Spleen (tissue), 11 donors: ENCODE measurements at regions not wholly inside any gene's neighbourhood (a gene's known extent, or its start where the extent isn't known, plus 50 kb on each side); places are given as distances from the start of the nearest gene placed in this dataset.
A peak's percentile ranks its signal among the peaks of the same experiment; 100 is the strongest.

ENCODE experiments used
- DNase-seq: peaks from one replicate; pipeline ENCODE4 v3.0.0-alpha.2; 2020
- H3K27ac ChIP-seq, 8 donors: fragments of 200-600 bp; sonication (generic) in 7 of 8; 1 replicate in 4 of 8; 2 replicates in 4 of 8; pipeline versions ENCODE4 v1.5.0 to v1.8.0; 2016 to 2021; ENCODE audit warnings: inconsistent platforms in 4 of 8, mild to moderate bottlenecking in 4 of 8, moderate library complexity in 1 of 8
- H3K27me3 ChIP-seq, 7 donors: fragments of 200-600 bp; sonication (generic) in 6 of 7; replicated peaks in 1 of 7; 1 replicate in 4 of 7; 2 replicates in 3 of 7; pipeline versions ENCODE4 v1.5.0 to v1.8.0; 2016 to 2021; ENCODE audit warnings: inconsistent platforms in 3 of 7, mild to moderate bottlenecking in 1 of 7
- H3K36me3 ChIP-seq, 6 donors: fragments of 200-600 bp; sonication (generic) in 5 of 6; 1 replicate in 4 of 6; 2 replicates in 2 of 6; pipeline versions ENCODE4 v1.5.0 to v1.8.0; 2016 to 2021; ENCODE audit warnings: inconsistent platforms in 2 of 6
- H3K4me1 ChIP-seq, 6 donors: fragments of 200-600 bp; sonication (generic) in 5 of 6; 1 replicate in 3 of 6; 2 replicates in 3 of 6; pipeline versions ENCODE4 v1.5.0 to v1.8.0; 2016 to 2021; ENCODE audit warnings: inconsistent platforms in 3 of 6
- H3K4me3 ChIP-seq, 8 donors: fragments of 200-600 bp; sonication (generic) in 7 of 8; 1 replicate in 4 of 8; 2 replicates in 4 of 8; pipeline versions ENCODE4 v1.5.0 to v1.8.0; 2016 to 2021; ENCODE audit warnings: inconsistent platforms in 4 of 8, mild to moderate bottlenecking in 4 of 8, moderate library complexity in 2 of 8
- H3K9me3 ChIP-seq, 8 donors: fragments of 200-600 bp; sonication (generic) in 7 of 8; 1 replicate in 4 of 8; 2 replicates in 4 of 8; pipeline versions ENCODE4 v1.5.0 to v1.8.0; 2016 to 2021; ENCODE audit warnings: inconsistent platforms in 4 of 8
- CTCF ChIP-seq, 11 experiments: fragments of 200-600 bp in 7 of 11; fragments of 450-650 bp in 4 of 11; sonication (generic) in 4 of 11; IDR thresholded peaks in 8 of 11; conservative IDR thresholded peaks in 3 of 11; 1 replicate in 7 of 11; 2 replicates in 4 of 11; pipeline versions ENCODE4 v1.4.0 to v1.8.0; 2016 to 2021; ENCODE audit warnings: antibody characterized with exemption in 11 of 11, inconsistent platforms in 4 of 11, mild to moderate bottlenecking in 1 of 11
- POLR2A ChIP-seq, 3 donors: fragments of 450-650 bp; IDR thresholded peaks; one replicate each; pipeline ENCODE4 v1.5.1; 2017; ENCODE audit warnings: antibody characterized with exemption in 3 of 3, mild to moderate bottlenecking in 1 of 3
- POLR2AphosphoS5 ChIP-seq, 3 donors: sonication (generic); formaldehyde crosslinking; IDR thresholded peaks; one replicate each; pipeline ENCODE4 v1.5.1; 2017; ENCODE audit warnings: antibody characterized with exemption in 3 of 3
- WGBS, 5 donors: extraction: QIAGEN DNeasy Blood & Tissue Kit in 3 of 5; methylation state at CpG; one replicate each; pipeline versions ENCODE4 v1.1.5 to v1.1.7; 2013 to 2018; 5-methylcytosine and 5-hydroxymethylcytosine counted together
- intact Hi-C: fragments of 100-400 bp; cut with DNase I; formaldehyde crosslinking; loops from one replicate; pipeline ENCODE4 v1.15.0; 2023; ENCODE audit warnings: low total_unique reads
- donor health status: healthy with polysubstance abuse.
- donor health status: DM: no; HTN: no; CAD: no; lungs with moderate emphysema.
- donor health status: DM: no; HTN: no; CAD: no.
- donor health status: Bipolar disorder and iron deficiency.
- donor health status: healthy.
- donor health status: DM: no; HTN: no; CAD: no.
- donor health status: DM: yes; HTN: yes; CAD: no.

DNA sequence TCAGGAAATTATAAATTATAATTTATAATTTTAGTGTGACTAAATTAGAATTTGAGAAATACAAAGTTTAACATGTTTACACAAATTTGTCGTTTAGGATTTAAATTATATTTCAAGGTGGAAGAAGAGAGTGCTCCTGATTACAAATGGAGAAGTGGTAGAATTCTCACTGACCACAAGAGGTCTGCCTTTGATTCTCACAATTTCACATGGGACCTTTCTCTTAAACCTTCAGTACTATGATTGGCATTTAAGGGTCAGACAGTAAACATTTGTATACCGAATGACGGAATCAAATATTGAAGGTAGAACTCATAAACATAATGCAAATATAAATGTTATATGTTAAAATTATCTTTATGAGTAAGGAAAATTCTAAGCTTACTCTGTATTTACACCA, 171.7 kb downstream of the SLIT2 start:
- TF ChIP-seq CTCF (IDR thresholded peaks at IDR 0.05 in 8 of 11, conservative IDR thresholded peaks at IDR 0.05 in 3 of 11) (no peak), POLR2A (IDR thresholded peaks at IDR 0.05) (no peak)
- H3K9me3 ChIP-seq = no peaks in the 10 kb centered on the region
- H3K4me3 ChIP-seq = no peak overlapping the region
- H3K27me3 ChIP-seq = no peaks in the 10 kb centered on the region
- 88 to 95% (median 91%) methylated on average over 3 of the region's 3 CpGs for WGBS, 5 donors
- H3K36me3 ChIP-seq = no peaks in the 10 kb centered on the region
- peaks cover 0 to 10% (median 5%) of the 10 kb centered on the region in 6 donors for H3K4me1 ChIP-seq
- intact Hi-C loops = loop anchor here (10.0 kb wide), 1 partner anchor 261 kb away; no protein-coding TSS in a partner anchor
- DNase-seq = no peak
- H3K27ac ChIP-seq = no peak overlapping the region

DNA sequence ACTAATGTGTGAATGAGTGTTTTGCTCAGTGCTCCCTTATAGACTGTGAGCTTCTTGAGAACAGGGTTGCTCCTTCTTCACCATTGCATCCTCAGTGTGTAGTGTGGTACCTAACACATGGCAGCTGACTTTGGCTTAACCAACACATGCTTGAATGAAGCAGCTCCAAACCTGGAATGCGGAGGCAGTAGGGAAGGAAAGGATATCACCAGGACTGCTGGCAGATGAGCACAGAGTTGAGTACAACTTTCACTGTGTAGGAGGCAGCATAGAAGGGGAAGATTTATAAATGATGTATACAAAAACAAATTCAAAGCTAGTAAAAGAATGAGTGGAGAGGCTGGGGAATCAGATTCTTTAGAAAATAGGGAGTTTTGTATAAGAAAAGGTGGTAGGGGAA, 174.3 kb downstream of the SLIT2 start:
- Histone ChIP-seq H3K36me3 (no peaks in the 10 kb centered on the region), H3K27ac (no peak overlapping the region), H3K4me3 (no peak overlapping the region), H3K27me3 (no peaks in the 10 kb centered on the region), H3K9me3 (no peaks in the 10 kb centered on the region), H3K4me1 (peaks cover 0 to 3% (median 0%) of the 10 kb centered on the region in 6 donors)
- TF ChIP-seq POLR2AphosphoS5 (IDR thresholded peaks at IDR 0.05) (no peak), POLR2A (IDR thresholded peaks at IDR 0.05) (no peak), CTCF (IDR thresholded peaks at IDR 0.05 in 8 of 11, conservative IDR thresholded peaks at IDR 0.05 in 3 of 11) (no peak)
- intact Hi-C loops = loop anchor here (10.0 kb wide), 1 partner anchor 259 kb away; no protein-coding TSS in a partner anchor
- no peak for DNase-seq
- 85 to 97% (median 92%) methylated on average over 1 of the region's 1 CpG for WGBS, 5 donors

GRCh38 chr4:20428436-20429160, 176.9 kb downstream of the SLIT2 start:
- 70 to 76% (median 71%) methylated on average over 8 of the region's 8 CpGs for WGBS, 5 donors
- no peaks in the 10 kb centered on the region for H3K9me3 ChIP-seq
- H3K4me1 ChIP-seq = peaks cover 0 to 3% (median 0%) of the 10 kb centered on the region in 6 donors
- DNase-seq = no peak
- TF ChIP-seq POLR2A (IDR thresholded peaks at IDR 0.05) = no peak
- TF ChIP-seq CTCF (IDR thresholded peaks at IDR 0.05 in 8 of 11, conservative IDR thresholded peaks at IDR 0.05 in 3 of 11) = peak in 1 of 11 experiments; percentile 14
- TF ChIP-seq POLR2AphosphoS5 (IDR thresholded peaks at IDR 0.05) = no peak
- no peak overlapping the region for H3K4me3 ChIP-seq
- no peaks in the 10 kb centered on the region for H3K27me3 ChIP-seq
- no peaks in the 10 kb centered on the region for H3K36me3 ChIP-seq
- intact Hi-C loops = loop anchor here (10.0 kb wide), 1 partner anchor 256 kb away; no protein-coding TSS in a partner anchor
- no peak overlapping the region for H3K27ac ChIP-seq

GRCh38 chr4:20430259-20430941, 178.7 kb downstream of the SLIT2 start:
- TF ChIP-seq CTCF (IDR thresholded peaks at IDR 0.05 in 8 of 11, conservative IDR thresholded peaks at IDR 0.05 in 3 of 11) (no peak), POLR2A (IDR thresholded peaks at IDR 0.05) (no peak), POLR2AphosphoS5 (IDR thresholded peaks at IDR 0.05) (no peak)
- WGBS, 5 donors = 72 to 80% (median 75%) methylated on average over 5 of the region's 5 CpGs
- Histone ChIP-seq H3K4me3 (no peak overlapping the region), H3K27ac (no peak overlapping the region), H3K36me3 (no peaks in the 10 kb centered on the region), H3K27me3 (no peaks in the 10 kb centered on the region), H3K9me3 (no peaks in the 10 kb centered on the region), H3K4me1 (peaks cover 0 to 3% (median 0%) of the 10 kb centered on the region in 6 donors)
- intact Hi-C loops = no loop called here
- no peak for DNase-seq
